SK-N-SH treated with all-trans-retinoic acid at 6 μM for 48 hours (cell line): ENCODE measurements at regions not wholly inside any gene's neighbourhood (a gene's known extent, or its start where the extent isn't known, plus 50 kb on each side); places are given as distances from the start of the nearest gene placed in this dataset.

Experiments used
- ARNTL ChIP-seq: fragments of 450-650 bp; formaldehyde crosslinking; IDR thresholded peaks from 2 replicates; pipeline ENCODE4 v1.5.0; 2020; ENCODE audit warnings: low read depth, mild to moderate bottlenecking, moderate library complexity, borderline replicate concordance
- CREB5 ChIP-seq: fragments of 250-450 bp; sonication (Bioruptor Pico); IDR thresholded peaks from 2 replicates; pipeline ENCODE4 v1.5.1; 2020; ENCODE audit warnings: low read depth, mild to moderate bottlenecking, moderate library complexity
- CSRNP3 ChIP-seq: fragments of 250-450 bp; sonication (Bioruptor Pico); IDR thresholded peaks from 2 replicates; pipeline ENCODE4 v1.5.1; 2021; ENCODE audit warnings: mild to moderate bottlenecking, moderate library complexity
- GLIS3 ChIP-seq: fragments of 250-450 bp; sonication (Bioruptor Pico); IDR thresholded peaks from 2 replicates; pipeline ENCODE4 v1.5.0; 2020; ENCODE audit warnings: mild to moderate bottlenecking, moderate library complexity
- ISL1 ChIP-seq: fragments of 250-450 bp; sonication (Bioruptor Pico); IDR thresholded peaks from 2 replicates; pipeline ENCODE4 v2.1.2; 2022; ENCODE audit warnings: mild to moderate bottlenecking, moderate library complexity
- SNAI2 ChIP-seq: fragments of 250-450 bp; sonication (Bioruptor Pico); IDR thresholded peaks from 2 replicates; pipeline ENCODE4 v1.5.0; 2020; ENCODE audit warnings: mild to moderate bottlenecking, moderate library complexity
- TSHZ2 ChIP-seq: fragments of 250-450 bp; sonication (Bioruptor Pico); IDR thresholded peaks from 2 replicates; pipeline ENCODE4 v1.5.0; 2020; ENCODE audit warnings: mild to moderate bottlenecking, moderate library complexity
- ZNF70 ChIP-seq: fragments of 450-650 bp; formaldehyde crosslinking; IDR thresholded peaks from 2 replicates; pipeline ENCODE4 v1.5.0; 2020; ENCODE audit warnings: mild to moderate bottlenecking, moderate library complexity

GRCh38 chr13:39196965-39197646 is 158.8 kb downstream of the NHLRC3 start:
- TF ChIP-seq SNAI2 (CRISPR knock-in tag) (no peak), CSRNP3 (CRISPR knock-in tag) (no peak), ZNF70 (CRISPR knock-in tag) (no peak), GLIS3 (CRISPR knock-in tag) (no peak), TSHZ2 (CRISPR knock-in tag) (no peak), ARNTL (CRISPR knock-in tag) (no peak), CREB5 (CRISPR knock-in tag) (no peak), ISL1 (CRISPR knock-in tag) (peak; percentile 50)
